HAP-1 (cell line): ENCODE measurements at regions not wholly inside any gene's neighbourhood (a gene's known extent, or its start where the extent isn't known, plus 50 kb on each side); places are given as distances from the start of the nearest gene placed in this dataset.

Source experiments
- DNase-seq, 2 experiments: peaks; one replicate each; pipeline ENCODE4 v3.0.0-alpha.2; 2016 to 2020; ENCODE audit warnings: low spot score in 2 of 2
- H3K27me3 ChIP-seq: fragments of 250-450 bp; sonication (Bioruptor Pico); 2 replicates; pipeline ENCODE4 v1.5.1; 2020; ENCODE audit warnings: low read depth, mild to moderate bottlenecking, moderate library complexity
- H3K36me3 ChIP-seq: fragments of 250-450 bp; sonication (Bioruptor Pico); replicated peaks from 2 replicates; pipeline ENCODE4 v1.5.1; 2020; ENCODE audit warnings: mild to moderate bottlenecking
- H3K4me1 ChIP-seq: fragments of 250-450 bp; sonication (Bioruptor Pico); 2 replicates; pipeline ENCODE4 v1.5.1; 2020; ENCODE audit warnings: mild to moderate bottlenecking
- H3K4me3 ChIP-seq: fragments of 250-450 bp; sonication (Bioruptor Pico); 2 replicates; pipeline ENCODE4 v1.5.1; 2020; ENCODE audit warnings: mild to moderate bottlenecking, moderate library complexity
- H3K9me3 ChIP-seq: fragments of 250-450 bp; sonication (Bioruptor Pico); 2 replicates; pipeline ENCODE4 v1.5.1; 2020; ENCODE audit warnings: mild to moderate bottlenecking, moderate library complexity
- in situ Hi-C: fragments of 300-500 bp; cut with MboI; formaldehyde crosslinking; loops from 3 replicates; pipeline ENCODE4 v1.14.3; 2020; ENCODE audit warnings: low sequenced_read_pairs, inconsistent platforms, mixed read lengths

DNA sequence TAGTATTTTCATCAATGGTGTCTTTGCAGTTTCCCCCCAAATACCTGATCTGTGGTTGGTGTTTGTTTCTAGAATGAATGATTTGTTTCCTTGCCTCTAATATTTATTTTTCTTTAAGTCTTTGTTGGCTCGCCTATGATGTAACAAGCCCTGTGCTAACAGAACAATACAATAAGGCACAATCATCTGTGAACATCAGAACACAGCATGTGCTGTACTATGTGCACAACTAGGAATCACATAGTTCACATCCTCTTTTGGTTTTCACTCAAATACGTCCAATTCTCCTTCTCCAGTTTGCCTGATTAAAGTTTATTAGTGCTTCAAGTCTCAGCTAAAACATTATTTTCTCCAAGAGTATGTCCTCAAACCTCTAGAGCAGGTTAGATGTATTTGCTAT, 613.1 kb downstream of the EPHA7 start:
- Histone ChIP-seq H3K36me3 (no peaks in the 10 kb centered on the region), H3K4me3 (no peak overlapping the region), H3K27me3 (0 out of 2 replicates have a peak, but pooled peaks cover 2% of the 10 kb centered on the region), H3K9me3 (no peaks in the 10 kb centered on the region), H3K4me1 (no peaks in the 10 kb centered on the region)
- in situ Hi-C loops, result no loop called here
- no peak for DNase-seq

DNA sequence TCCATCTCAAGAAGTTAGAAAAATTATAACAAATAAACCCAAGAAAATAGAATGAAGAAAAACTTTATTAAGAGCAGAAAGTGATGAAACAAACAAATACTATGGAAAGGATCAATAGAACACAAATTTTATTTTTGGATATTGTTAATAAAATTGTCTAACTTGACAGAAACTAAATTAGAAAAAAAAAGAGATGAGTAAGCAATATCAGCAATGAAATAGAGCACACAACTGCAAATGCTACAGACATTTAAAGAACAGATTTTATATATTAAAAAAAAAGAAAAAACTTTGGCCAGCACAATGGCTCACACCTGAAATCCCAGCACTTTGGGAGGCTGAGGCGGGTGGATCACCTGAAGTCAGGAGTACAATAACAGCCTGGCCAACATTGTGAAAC, 628.0 kb downstream of the EPHA7 start:
- Histone ChIP-seq H3K27me3 (no peaks in the 10 kb centered on the region), H3K9me3 (no peaks in the 10 kb centered on the region), H3K4me1 (no peaks in the 10 kb centered on the region), H3K36me3 (no peaks in the 10 kb centered on the region), H3K4me3 (no peak overlapping the region)
- in situ Hi-C loops, result no loop called here
- no peak for DNase-seq

DNA sequence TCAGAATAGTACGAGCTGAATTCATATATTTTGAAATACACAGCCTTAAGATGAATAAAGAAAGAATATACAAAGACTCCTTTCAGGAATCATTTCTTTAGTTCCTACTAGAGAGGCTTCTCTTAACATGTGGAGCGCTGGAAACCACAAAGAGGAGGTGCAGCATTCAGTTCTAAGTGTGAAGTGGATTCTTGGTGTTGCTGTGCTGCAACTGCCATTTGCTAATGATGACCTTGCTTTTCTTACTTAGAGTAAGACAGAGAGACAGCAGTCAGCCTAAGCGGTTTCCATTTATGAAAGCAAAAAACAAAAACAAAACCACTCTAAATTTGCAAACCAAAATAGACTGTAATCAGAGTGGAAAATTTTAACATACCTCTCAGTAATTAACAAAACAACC, 629.0 kb downstream of the EPHA7 start:
- H3K9me3 ChIP-seq, result no peaks in the 10 kb centered on the region
- in situ Hi-C loops, result no loop called here
- no peaks in the 10 kb centered on the region for H3K36me3 ChIP-seq
- H3K4me3 ChIP-seq, result no peak overlapping the region
- no peak for DNase-seq
- no peaks in the 10 kb centered on the region for H3K4me1 ChIP-seq
- no peaks in the 10 kb centered on the region for H3K27me3 ChIP-seq

DNA sequence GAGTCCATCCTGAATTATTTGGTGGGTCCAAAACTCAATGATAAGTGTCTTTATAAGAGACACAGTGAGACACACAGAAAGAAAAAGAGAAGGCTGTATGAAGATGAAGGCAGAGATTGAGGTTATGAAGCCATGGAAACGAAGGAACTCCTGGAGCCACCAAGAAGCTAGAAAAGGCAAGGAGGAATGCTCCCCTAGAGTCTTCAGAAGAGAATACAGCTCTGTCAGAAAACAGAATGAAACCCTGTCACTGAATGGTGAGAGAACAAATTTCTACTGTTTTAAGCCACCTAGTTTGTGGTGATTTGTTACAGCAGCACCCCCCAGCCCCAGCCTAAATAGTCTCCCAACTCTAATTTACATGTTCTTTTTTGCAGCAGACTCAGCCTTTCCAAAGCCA, 635.1 kb downstream of the EPHA7 start:
- in situ Hi-C loops, result no loop called here
- no peak overlapping the region for H3K4me3 ChIP-seq
- no peaks in the 10 kb centered on the region for H3K27me3 ChIP-seq
- no peaks in the 10 kb centered on the region for H3K9me3 ChIP-seq
- H3K4me1 ChIP-seq, result no peaks in the 10 kb centered on the region
- DNase-seq, result no peak
- no peaks in the 10 kb centered on the region for H3K36me3 ChIP-seq

DNA sequence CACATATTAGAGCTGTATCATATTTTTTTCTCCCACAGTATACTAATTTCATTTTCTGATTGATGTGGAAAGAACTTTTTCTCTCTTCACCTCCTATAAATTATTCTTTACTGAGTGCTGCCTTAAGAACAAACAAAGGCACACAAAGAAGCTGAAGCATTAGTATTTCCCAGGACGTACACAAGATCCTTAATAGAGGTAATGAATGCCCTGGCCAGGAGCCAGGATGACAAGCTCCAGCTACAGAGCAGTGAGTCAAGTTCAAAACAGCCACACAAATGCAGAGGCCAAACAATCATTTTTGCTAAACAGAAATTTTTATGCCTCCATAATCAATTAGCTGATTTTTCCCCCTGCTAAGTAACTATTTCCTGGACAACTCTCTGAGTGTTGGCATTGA, 639.6 kb downstream of the EPHA7 start:
- peak; percentile 11 to 41 for DNase-seq
- H3K27me3 ChIP-seq, result no peaks in the 10 kb centered on the region
- in situ Hi-C loops, result no loop called here
- no peak overlapping the region for H3K4me3 ChIP-seq
- H3K4me1 ChIP-seq, result peaks cover 3% of the 10 kb centered on the region; the same call in 1 of the 2 replicates
- no peaks in the 10 kb centered on the region; the same call in 1 of the 2 replicates for H3K9me3 ChIP-seq
- H3K36me3 ChIP-seq, result no peaks in the 10 kb centered on the region

DNA sequence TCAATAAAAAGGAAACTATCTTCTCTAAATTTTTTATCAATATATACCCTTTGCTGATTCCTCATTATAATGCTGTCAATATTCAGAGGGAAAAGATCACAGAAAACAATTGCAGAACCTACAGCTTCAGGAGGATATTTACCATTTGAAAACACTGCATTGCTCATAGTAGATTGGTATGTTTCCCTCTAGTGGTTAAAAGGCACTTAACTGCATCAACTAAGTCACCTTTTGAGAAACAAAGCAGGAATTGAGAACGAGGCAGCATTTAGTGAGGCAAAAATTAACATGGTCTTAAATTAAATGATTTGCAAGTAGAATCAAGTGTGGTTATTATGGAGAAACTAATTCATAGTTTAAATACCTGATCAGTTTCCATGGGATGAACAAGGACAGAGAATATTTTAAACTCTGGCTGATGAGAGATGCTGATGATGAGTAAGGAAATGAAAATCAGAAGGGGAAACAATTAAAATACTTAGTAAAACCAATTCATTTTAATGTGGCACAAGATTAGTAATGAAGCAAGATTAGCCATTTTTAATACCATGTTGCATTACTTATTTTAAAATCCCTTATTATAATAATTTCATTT, 642.1 kb downstream of the EPHA7 start:
- H3K4me3 ChIP-seq, result no peak overlapping the region
- in situ Hi-C loops, result no loop called here
- H3K36me3 ChIP-seq, result no peaks in the 10 kb centered on the region
- H3K27me3 ChIP-seq, result no peaks in the 10 kb centered on the region
- peak in 1 of 2 experiments; percentile 52 for DNase-seq
- peaks cover 3% of the 10 kb centered on the region; the same call in 1 of the 2 replicates for H3K4me1 ChIP-seq
- no peaks in the 10 kb centered on the region; the same call in 1 of the 2 replicates for H3K9me3 ChIP-seq

DNA sequence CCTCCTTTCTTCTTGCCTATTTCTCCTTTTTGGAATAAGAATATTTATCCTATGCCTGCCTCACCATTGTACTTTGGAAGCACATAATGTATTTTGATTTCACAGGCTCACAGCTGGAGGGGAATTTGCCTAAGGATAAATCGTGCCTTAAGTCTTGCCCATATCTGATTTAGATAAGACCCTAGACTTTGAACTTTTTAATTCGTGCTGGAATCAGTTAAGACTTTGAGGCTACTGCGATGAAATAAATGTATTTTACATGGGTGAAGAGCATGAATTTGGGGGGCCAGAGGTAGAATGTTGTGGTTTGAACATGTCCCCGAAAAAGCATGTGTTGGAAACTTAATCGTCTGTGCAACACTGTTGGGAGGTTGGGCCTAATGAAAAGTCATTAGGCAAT, 648.8 kb downstream of the EPHA7 start:
- H3K9me3 ChIP-seq, result no peaks in the 10 kb centered on the region; the same call in 1 of the 2 replicates
- H3K27me3 ChIP-seq, result no peaks in the 10 kb centered on the region
- H3K4me3 ChIP-seq, result no peak overlapping the region
- H3K4me1 ChIP-seq, result no peaks in the 10 kb centered on the region
- DNase-seq, result no peak
- in situ Hi-C loops, result no loop called here
- H3K36me3 ChIP-seq, result no peaks in the 10 kb centered on the region

DNA sequence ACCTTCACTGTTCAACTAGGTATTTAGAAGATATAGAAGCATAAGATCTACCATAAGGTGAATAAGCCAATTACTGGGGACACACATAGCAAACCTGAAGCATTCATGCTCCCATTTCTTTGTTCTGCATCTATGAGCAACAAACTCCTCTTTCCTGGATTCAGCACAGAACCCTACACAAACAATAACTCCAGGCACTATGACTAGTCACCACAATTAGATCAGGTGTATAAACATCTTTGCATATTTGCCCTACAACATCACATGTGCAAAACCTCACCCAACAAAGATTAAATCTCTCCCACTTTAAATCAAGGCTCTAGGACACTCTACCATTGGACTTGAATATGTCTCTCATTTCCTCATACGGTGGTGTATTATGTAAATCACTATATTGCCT, 652.3 kb downstream of the EPHA7 start:
- no peak for DNase-seq
- Histone ChIP-seq H3K9me3 (no peaks in the 10 kb centered on the region), H3K27me3 (0 out of 2 replicates have a peak, but pooled peaks cover 2% of the 10 kb centered on the region), H3K4me1 (no peaks in the 10 kb centered on the region), H3K4me3 (no peak overlapping the region), H3K36me3 (no peaks in the 10 kb centered on the region)
- in situ Hi-C loops, result no loop called here

DNA sequence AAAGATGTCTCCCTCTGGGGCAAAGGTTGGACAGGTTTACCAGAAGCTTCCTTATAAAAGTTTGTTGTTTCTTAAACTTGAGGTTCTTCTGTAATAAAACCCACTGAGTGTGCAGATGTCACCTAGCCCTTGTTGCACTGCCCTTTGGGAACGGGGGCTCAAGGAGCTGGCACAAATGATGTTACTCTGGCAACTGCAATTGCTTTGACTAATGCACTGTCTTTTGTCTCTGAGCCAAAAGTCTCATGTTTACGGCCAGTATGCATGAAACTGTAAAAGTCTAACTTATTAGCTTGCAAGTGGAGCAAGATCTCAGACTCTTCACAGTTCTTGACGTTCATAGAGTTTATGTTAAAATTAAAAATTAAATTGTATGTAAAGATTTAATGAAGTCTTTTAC, 655.7 kb downstream of the EPHA7 start:
- Histone ChIP-seq H3K27me3 (peaks cover 4% of the 10 kb centered on the region; the same call in 1 of the 2 replicates), H3K36me3 (no peaks in the 10 kb centered on the region), H3K4me3 (no peak overlapping the region), H3K9me3 (no peaks in the 10 kb centered on the region), H3K4me1 (no peaks in the 10 kb centered on the region)
- DNase-seq, result no peak
- in situ Hi-C loops, result no loop called here

DNA sequence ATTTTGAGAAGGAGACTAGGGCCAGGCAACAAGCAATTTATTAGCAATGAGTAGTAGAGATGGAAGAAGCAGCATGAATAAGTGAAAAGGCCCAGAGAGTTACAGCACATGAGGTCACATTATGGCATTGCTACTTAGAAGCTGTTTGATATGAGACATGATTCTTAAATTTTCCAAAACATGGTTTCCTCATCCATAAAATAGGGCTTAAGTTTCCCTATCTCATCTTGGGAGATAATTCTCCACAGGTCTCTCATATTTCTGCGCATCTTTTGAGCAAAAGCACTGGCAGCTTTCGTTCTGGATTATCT, 656.1 kb downstream of the EPHA7 start:
- Histone ChIP-seq H3K4me1 (no peaks in the 10 kb centered on the region), H3K4me3 (no peak overlapping the region), H3K36me3 (no peaks in the 10 kb centered on the region), H3K9me3 (no peaks in the 10 kb centered on the region), H3K27me3 (peaks cover 4% of the 10 kb centered on the region; the same call in 1 of the 2 replicates)
- in situ Hi-C loops, result no loop called here
- DNase-seq, result no peak

DNA sequence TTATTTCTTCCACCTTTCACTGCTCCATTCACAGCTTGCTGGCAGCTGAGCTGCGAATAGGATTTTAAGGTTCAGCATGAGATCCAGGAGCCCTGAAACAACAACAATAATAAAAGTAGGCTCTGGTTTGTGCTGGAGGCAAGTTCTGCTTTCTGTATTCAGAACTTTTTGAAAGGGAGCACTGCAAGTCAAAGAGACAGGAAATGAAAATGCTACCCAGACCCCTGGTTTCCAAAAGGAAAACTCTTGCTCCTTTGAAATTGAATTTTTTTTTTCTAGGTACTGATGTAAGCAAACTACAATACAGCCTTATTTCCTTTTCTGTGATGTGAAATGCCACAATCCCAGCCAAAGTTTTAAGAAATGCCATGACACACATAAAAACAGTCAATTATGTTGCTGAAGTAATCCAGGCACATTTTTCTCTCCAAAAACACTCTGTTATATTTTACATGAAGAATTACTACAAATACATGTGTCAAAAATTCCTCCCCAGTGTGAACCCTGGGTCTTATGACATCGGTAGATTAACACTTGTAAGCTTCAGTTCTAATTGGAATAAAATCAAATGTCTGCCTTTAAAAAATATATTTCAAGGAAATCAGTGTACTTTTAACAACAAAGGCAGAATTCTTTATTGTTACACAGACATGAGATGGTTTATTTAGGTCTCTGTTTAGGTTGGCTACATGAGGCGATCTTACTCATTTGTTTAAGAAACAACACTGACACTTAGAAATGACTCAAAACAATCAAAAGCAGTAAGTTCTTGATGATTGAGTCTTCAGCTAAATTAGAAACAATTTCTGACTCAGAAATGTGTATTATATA, 656.7 kb downstream of the EPHA7 start:
- Histone ChIP-seq H3K9me3 (no peaks in the 10 kb centered on the region), H3K4me1 (no peaks in the 10 kb centered on the region)

DNA sequence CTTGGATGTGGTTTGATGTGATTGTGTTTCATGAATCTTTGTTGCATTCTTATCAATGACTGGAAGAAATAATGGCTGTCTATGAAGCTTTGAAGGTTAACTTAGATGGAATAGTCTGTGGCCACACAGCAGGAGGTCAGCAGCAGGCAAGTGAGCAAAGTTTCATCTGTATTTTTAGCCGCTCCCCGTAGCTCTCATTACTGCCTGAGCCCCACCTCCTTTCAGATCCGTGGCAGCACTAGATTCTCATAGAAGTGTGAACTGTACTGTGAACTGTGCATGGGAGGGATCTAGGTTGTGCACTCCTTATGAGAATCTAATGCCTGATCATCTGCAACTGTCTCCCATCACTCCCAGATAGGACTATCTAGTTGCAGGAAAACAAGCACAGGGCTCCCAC, 660.2 kb downstream of the EPHA7 start:
- no peak for DNase-seq
- Histone ChIP-seq H3K9me3 (no peaks in the 10 kb centered on the region), H3K4me3 (no peak overlapping the region), H3K4me1 (no peaks in the 10 kb centered on the region), H3K36me3 (no peaks in the 10 kb centered on the region), H3K27me3 (peaks cover 3% of the 10 kb centered on the region; the same call in 1 of the 2 replicates)
- in situ Hi-C loops, result no loop called here

More for the DNA sequence above, 656.7 kb downstream of the EPHA7 start:
- Histone ChIP-seq H3K27me3 (peaks cover 4% of the 10 kb centered on the region; the same call in 1 of the 2 replicates), H3K36me3 (no peaks in the 10 kb centered on the region), H3K4me3 (no peak overlapping the region)
- in situ Hi-C loops, result no loop called here
- no peak for DNase-seq

DNA sequence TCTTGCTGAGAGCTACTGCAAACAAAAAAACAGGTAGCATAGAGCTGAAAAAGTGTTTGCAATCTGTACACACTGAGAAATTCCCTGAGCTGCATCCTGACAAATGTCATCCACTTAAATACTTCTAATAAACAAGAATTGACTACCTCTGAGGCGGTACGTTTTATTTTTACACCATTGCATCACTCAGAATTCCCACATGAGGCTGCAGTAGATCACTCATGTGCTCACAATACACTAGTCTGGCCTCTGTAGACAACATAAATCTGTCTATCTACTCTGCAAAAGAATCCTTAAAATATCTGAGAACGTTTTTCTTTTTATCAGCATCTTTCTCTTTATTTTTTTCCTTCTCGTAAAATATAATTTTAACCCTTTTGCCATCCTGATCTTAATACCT, 661.4 kb downstream of the EPHA7 start:
- Histone ChIP-seq H3K27me3 (peaks cover 2% of the 10 kb centered on the region; the same call in 1 of the 2 replicates), H3K4me1 (no peaks in the 10 kb centered on the region), H3K36me3 (no peaks in the 10 kb centered on the region), H3K4me3 (no peak overlapping the region), H3K9me3 (no peaks in the 10 kb centered on the region)
- in situ Hi-C loops, result no loop called here
- no peak for DNase-seq

DNA sequence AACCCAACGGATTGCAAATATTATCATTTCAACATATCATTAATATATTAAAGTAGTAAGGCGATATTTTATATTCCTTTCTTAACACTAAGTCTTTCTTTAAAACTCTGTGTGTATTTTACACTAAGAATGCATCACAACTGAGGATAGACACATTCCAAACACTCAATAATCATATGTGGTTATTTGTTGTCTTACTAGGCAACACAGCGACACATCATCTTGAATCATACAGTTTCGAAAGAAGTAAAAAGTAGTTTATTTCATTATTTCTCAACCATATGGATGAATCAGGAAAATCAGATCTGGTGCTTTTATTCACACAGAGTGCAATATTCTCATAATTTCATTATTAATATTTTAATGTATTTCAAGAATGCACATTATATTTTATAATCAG, 662.4 kb downstream of the EPHA7 start:
- no peak overlapping the region for H3K4me3 ChIP-seq
- in situ Hi-C loops, result no loop called here
- DNase-seq, result no peak
- H3K27me3 ChIP-seq, result peaks cover 1% of the 10 kb centered on the region; the same call in 1 of the 2 replicates
- H3K4me1 ChIP-seq, result no peaks in the 10 kb centered on the region
- H3K9me3 ChIP-seq, result no peaks in the 10 kb centered on the region
- no peaks in the 10 kb centered on the region for H3K36me3 ChIP-seq
